Lung (tissue), 11 donors: ENCODE measurements at regions not wholly inside any gene's neighbourhood (a gene's known extent, or its start where the extent isn't known, plus 50 kb on each side); places are given as distances from the start of the nearest gene placed in this dataset.

Source experiments
- ATAC-seq: fragments of 200-7000 bp; cut with Tn5 transposase; one replicate; pipeline ENCODE4 v1.9.1; 2020; ENCODE audit warnings: moderate number of reproducible peaks; ENCODE audit not compliant: insufficient read depth, low FRiP score
- DNase-seq, 3 donors: peaks; one replicate each; pipeline ENCODE4 v3.0.0-alpha.2; 2013 to 2017
- H3K27ac ChIP-seq, 2 donors: one replicate each; pipeline ENCODE4 v1.5.1; 2013; ENCODE audit warnings: mild to moderate bottlenecking in 2 of 2, moderate library complexity in 2 of 2, control low read depth in 1 of 2, inconsistent platforms in 1 of 2, low read depth in 1 of 2, low read length in 1 of 2
- H3K27me3 ChIP-seq, 3 donors: one replicate each; pipeline ENCODE4 v1.5.1; 2013; ENCODE audit warnings: low read length in 2 of 3; ENCODE audit not compliant: control insufficient read depth in 3 of 3, insufficient read depth in 3 of 3
- H3K36me3 ChIP-seq, 4 donors: one replicate each; pipeline ENCODE4 v1.5.1; 2013; ENCODE audit warnings: low read length in 4 of 4, mild to moderate bottlenecking in 1 of 4, moderate library complexity in 1 of 4; ENCODE audit not compliant: control insufficient read depth in 4 of 4, insufficient read depth in 4 of 4
- H3K4me1 ChIP-seq, 5 donors: one replicate each; pipeline ENCODE4 v1.5.1; 2013; ENCODE audit warnings: low read length in 5 of 5, mild to moderate bottlenecking in 2 of 5, moderate library complexity in 1 of 5; ENCODE audit not compliant: control insufficient read depth in 5 of 5, insufficient read depth in 5 of 5
- H3K4me3 ChIP-seq: one replicate; pipeline ENCODE4 v1.5.1; 2013; ENCODE audit warnings: mild to moderate bottlenecking, control low read depth, moderate library complexity
- H3K9ac ChIP-seq, 2 donors: one replicate each; pipeline ENCODE4 v1.5.1; 2013; ENCODE audit warnings: low read length in 2 of 2, control low read depth in 1 of 2; ENCODE audit not compliant: insufficient read depth in 1 of 2
- H3K9me3 ChIP-seq, 4 donors: one replicate each; pipeline ENCODE4 v1.5.1; 2013; ENCODE audit warnings: low read length in 3 of 4, mild to moderate bottlenecking in 1 of 4, moderate library complexity in 1 of 4; ENCODE audit not compliant: control insufficient read depth in 4 of 4, insufficient read depth in 3 of 4
- CTCF ChIP-seq: IDR thresholded peaks from 2 replicates; pipeline ENCODE4 v1.5.1; 2012; ENCODE audit warnings: mild to moderate bottlenecking; ENCODE audit errors: control extremely low read depth, extremely low read depth
- WGBS, 2 donors: extraction: QIAGEN DNeasy Blood & Tissue Kit; methylation state at CpG; one replicate each; pipeline ENCODE4 v1.1.7; 2013; 5-methylcytosine and 5-hydroxymethylcytosine counted together
- donor health status: control.
- donor health status: control.
- donor health status: Bipolar disorder and iron deficiency.
- donor health status: healthy.
- donor health status: DM: yes; HTN: yes; CAD: no.

- DNase-seq (peak; percentile 18 to 44 (median 31)), ATAC-seq (no peak)
- no peak for TF ChIP-seq CTCF
- H3K36me3 ChIP-seq = no peaks in the 10 kb centered on the region
- H3K9ac ChIP-seq = no peak overlapping the region
- no peak overlapping the region for H3K27ac ChIP-seq
- 65 to 68% methylated on average over 4 of the region's 4 CpGs for WGBS, 2 donors
- no peak overlapping the region for H3K4me3 ChIP-seq
- no peaks in the 10 kb centered on the region for H3K4me1 ChIP-seq
- no peaks in the 10 kb centered on the region for H3K27me3 ChIP-seq
- no peaks in the 10 kb centered on the region for H3K9me3 ChIP-seq
These were observed 356.4 kb upstream of the TOM1L1 start for GRCh38 chr17:54544249-54544648.

- no peaks in the 10 kb centered on the region for H3K27me3 ChIP-seq
- no peak for TF ChIP-seq CTCF
- H3K36me3 ChIP-seq = no peaks in the 10 kb centered on the region
- no peak overlapping the region for H3K4me3 ChIP-seq
- ATAC-seq = no peak
- WGBS, 2 donors = 89 to 92% methylated on average over 1 of the region's 1 CpG
- DNase-seq = no peak
- no peak overlapping the region for H3K27ac ChIP-seq
- peaks cover 0 to 5% (median 0%) of the 10 kb centered on the region in 4 donors for H3K9me3 ChIP-seq
- no peaks in the 10 kb centered on the region for H3K4me1 ChIP-seq
- H3K9ac ChIP-seq = no peak overlapping the region
These were observed 340.8 kb upstream of the TOM1L1 start for GRCh38 chr17:54559883-54560282.

- H3K36me3 ChIP-seq = no peaks in the 10 kb centered on the region
- no peak for TF ChIP-seq CTCF
- 80 to 81% methylated on average over 1 of the region's 1 CpG for WGBS, 2 donors
These were observed 292.0 kb upstream of the TOM1L1 start for GRCh38 chr17:54608634-54609155.

GRCh38 chr17:54620399-54620978 lies 280.2 kb upstream of the TOM1L1 start:
- Histone ChIP-seq H3K27ac (no peak overlapping the region), H3K27me3 (no peaks in the 10 kb centered on the region), H3K4me1 (no peaks in the 10 kb centered on the region), H3K9me3 (peaks cover 0 to 7% (median 2%) of the 10 kb centered on the region in 4 donors), H3K36me3 (no peaks in the 10 kb centered on the region), H3K9ac (no peak overlapping the region), H3K4me3 (no peak overlapping the region)
- no peak for TF ChIP-seq CTCF
- 84 to 89% methylated on average over 2 of the region's 2 CpGs for WGBS, 2 donors
- ATAC-seq (no peak), DNase-seq (no peak)

More at GRCh38 chr17:54608634-54609155, 292.0 kb upstream of the TOM1L1 start:
- Histone ChIP-seq H3K4me1 (no peaks in the 10 kb centered on the region), H3K9ac (no peak overlapping the region), H3K27me3 (no peaks in the 10 kb centered on the region), H3K27ac (no peak overlapping the region), H3K9me3 (peaks cover 0 to 12% (median 1%) of the 10 kb centered on the region in 4 donors), H3K4me3 (no peak overlapping the region)
- ATAC-seq (no peak), DNase-seq (no peak)
